ENCODE measurements at regions not wholly inside any gene's neighbourhood (a gene's known extent, or its start where the extent isn't known, plus 50 kb on each side); places are given as distances from the start of the nearest gene placed in this dataset.

DNA sequence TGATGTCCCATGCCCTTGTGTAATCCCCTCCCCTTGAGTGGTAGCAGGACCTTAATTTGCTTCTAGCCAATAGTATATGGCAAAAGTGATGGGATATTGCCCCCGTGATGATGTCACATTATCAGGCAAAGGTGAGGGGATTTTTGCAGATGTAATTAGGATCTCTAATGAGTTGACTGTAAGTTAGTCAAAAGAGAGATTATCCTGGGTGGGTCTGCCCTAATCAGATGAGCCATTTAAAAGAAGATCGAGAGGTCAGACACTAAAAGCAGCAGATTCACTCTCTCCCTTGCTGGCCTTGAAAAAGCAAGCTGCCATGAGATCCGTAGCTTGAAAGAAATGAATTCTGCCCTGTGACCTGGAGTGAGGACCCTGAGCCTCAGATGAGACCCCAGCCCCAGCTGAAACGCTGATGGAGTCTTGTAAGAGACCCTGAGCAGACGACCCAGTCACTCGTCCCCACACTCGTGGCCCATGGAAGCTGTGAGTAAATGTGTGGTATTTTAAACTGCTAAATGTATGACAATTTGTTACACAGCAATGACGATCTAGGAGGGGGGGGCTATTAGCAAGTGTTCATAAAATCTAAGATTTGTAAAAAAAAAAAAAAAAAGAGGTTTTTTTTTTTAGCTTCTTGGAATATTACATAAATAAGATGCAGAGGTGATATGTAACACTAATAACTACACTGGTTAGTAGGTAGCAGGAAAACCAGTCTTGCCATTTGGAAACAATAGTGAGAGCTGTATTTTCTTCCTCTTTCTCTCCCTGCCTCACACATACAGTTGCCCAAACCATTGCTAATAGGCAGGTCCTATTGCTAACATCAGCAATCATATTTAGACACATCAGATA, 50.3 kb upstream of the TARBP1 start:
- TF ChIP-seq CTCF (IDR thresholded peaks at IDR 0.05; ENCODE audit: low read depth, low read length, missing input control), result no peak
- no peak for TF ChIP-seq JUND (IDR thresholded peaks at IDR 0.05)
- no peak for TF ChIP-seq YY1 (IDR thresholded peaks at IDR 0.05)
- TF ChIP-seq ZBTB33 (IDR thresholded peaks at IDR 0.05), result no peak
- no peak for TF ChIP-seq MAX (IDR thresholded peaks at IDR 0.05)
- TF ChIP-seq RAD21 (IDR thresholded peaks at IDR 0.05), result no peak
- TF ChIP-seq REST (IDR thresholded peaks at IDR 0.05), result no peak
- TF ChIP-seq SP1 (IDR thresholded peaks at IDR 0.05), result no peak
- no peak for TF ChIP-seq GABPA (IDR thresholded peaks at IDR 0.05 in 1 of 2, conservative IDR thresholded peaks at IDR 0.05 in 1 of 2)
- TF ChIP-seq FOXA1 (IDR thresholded peaks at IDR 0.05), result no peak
- no peak for TF ChIP-seq RXRA (IDR thresholded peaks at IDR 0.05)
- no peak for TF ChIP-seq TAF1 (conservative IDR thresholded peaks at IDR 0.05)
- TF ChIP-seq HNF4G (IDR thresholded peaks at IDR 0.05), result no peak

Data from liver (tissue), 3 donors.